ENCODE measurements at regions not wholly inside any gene's neighbourhood (a gene's known extent, or its start where the extent isn't known, plus 50 kb on each side); places are given as distances from the start of the nearest gene placed in this dataset.

- Histone ChIP-seq H3K4me3 (ENCODE audit: extremely low read depth, insufficient read depth, low read length, poor library complexity, severe bottlenecking) (no peak overlapping the region), H3K9me3 (ENCODE audit: control insufficient read depth, low read length) (no peaks in the 10 kb centered on the region), H3K4me1 (ENCODE audit: control insufficient read depth, insufficient read depth, low read length, poor library complexity, severe bottlenecking) (no peaks in the 10 kb centered on the region), H3K27ac (ENCODE audit: low read depth, low read length, severe bottlenecking) (no peak overlapping the region), H3K36me3 (ENCODE audit: control insufficient read depth, insufficient read depth, low read length) (no peaks in the 10 kb centered on the region)
- WGBS, 2 experiments (ENCODE audit: insufficient coverage in 2 of 2): 93 to 100% methylated on average over 1 to 2 of the region's 4 CpGs
These were observed 227.2 kb upstream of the ASCC3 start for GRCh38 chr6:101108286-101108685.

GRCh38 chr6:101110814-101111213, 229.7 kb upstream of the ASCC3 start:
- Histone ChIP-seq H3K4me3 (ENCODE audit: extremely low read depth, insufficient read depth, low read length, poor library complexity, severe bottlenecking) (no peak overlapping the region), H3K36me3 (ENCODE audit: control insufficient read depth, insufficient read depth, low read length) (no peaks in the 10 kb centered on the region), H3K27ac (ENCODE audit: low read depth, low read length, severe bottlenecking) (no peak overlapping the region), H3K9me3 (ENCODE audit: control insufficient read depth, low read length) (no peaks in the 10 kb centered on the region), H3K4me1 (ENCODE audit: control insufficient read depth, insufficient read depth, low read length, poor library complexity, severe bottlenecking) (no peaks in the 10 kb centered on the region)
- WGBS, 2 experiments (ENCODE audit: insufficient coverage in 2 of 2): 82 to 90% methylated on average over 1 of the region's 1 CpG

- H3K4me1 ChIP-seq (ENCODE audit: control insufficient read depth, insufficient read depth, low read length, poor library complexity, severe bottlenecking): no peaks in the 10 kb centered on the region
- no peak overlapping the region for H3K4me3 ChIP-seq (ENCODE audit: extremely low read depth, insufficient read depth, low read length, poor library complexity, severe bottlenecking)
- 81 to 91% methylated on average over 4 of the region's 4 CpGs for WGBS, 2 experiments (ENCODE audit: insufficient coverage in 2 of 2)
- H3K9me3 ChIP-seq (ENCODE audit: control insufficient read depth, low read length): no peaks in the 10 kb centered on the region
- no peak overlapping the region for H3K27ac ChIP-seq (ENCODE audit: low read depth, low read length, severe bottlenecking)
- H3K36me3 ChIP-seq (ENCODE audit: control insufficient read depth, insufficient read depth, low read length): no peaks in the 10 kb centered on the region
These were observed 232.5 kb upstream of the ASCC3 start for GRCh38 chr6:101113468-101114260.

GRCh38 chr6:101114703-101115102, 233.6 kb upstream of the ASCC3 start:
- no peak overlapping the region for H3K4me3 ChIP-seq (ENCODE audit: extremely low read depth, insufficient read depth, low read length, poor library complexity, severe bottlenecking)
- no peaks in the 10 kb centered on the region for H3K36me3 ChIP-seq (ENCODE audit: control insufficient read depth, insufficient read depth, low read length)
- no peaks in the 10 kb centered on the region for H3K4me1 ChIP-seq (ENCODE audit: control insufficient read depth, insufficient read depth, low read length, poor library complexity, severe bottlenecking)
- H3K27ac ChIP-seq (ENCODE audit: low read depth, low read length, severe bottlenecking): no peak overlapping the region
- WGBS, 2 experiments (ENCODE audit: insufficient coverage in 2 of 2): no CpG with 5 or more reads among the region's 1 CpG
- H3K9me3 ChIP-seq (ENCODE audit: control insufficient read depth, low read length): no peaks in the 10 kb centered on the region

GRCh38 chr6:101116337-101116736, 235.2 kb upstream of the ASCC3 start:
- no peak overlapping the region for H3K27ac ChIP-seq (ENCODE audit: low read depth, low read length, severe bottlenecking)
- H3K4me1 ChIP-seq (ENCODE audit: control insufficient read depth, insufficient read depth, low read length, poor library complexity, severe bottlenecking): no peaks in the 10 kb centered on the region
- H3K36me3 ChIP-seq (ENCODE audit: control insufficient read depth, insufficient read depth, low read length): no peaks in the 10 kb centered on the region
- WGBS, 2 experiments (ENCODE audit: insufficient coverage in 2 of 2): no CpG with 5 or more reads among the region's 5 CpGs
- no peak overlapping the region for H3K4me3 ChIP-seq (ENCODE audit: extremely low read depth, insufficient read depth, low read length, poor library complexity, severe bottlenecking)
- no peaks in the 10 kb centered on the region for H3K9me3 ChIP-seq (ENCODE audit: control insufficient read depth, low read length)

GRCh38 chr6:101117393-101118135, 236.4 kb upstream of the ASCC3 start:
- Histone ChIP-seq H3K36me3 (ENCODE audit: control insufficient read depth, insufficient read depth, low read length) (no peaks in the 10 kb centered on the region), H3K4me1 (ENCODE audit: control insufficient read depth, insufficient read depth, low read length, poor library complexity, severe bottlenecking) (no peaks in the 10 kb centered on the region), H3K4me3 (ENCODE audit: extremely low read depth, insufficient read depth, low read length, poor library complexity, severe bottlenecking) (no peak overlapping the region), H3K27ac (ENCODE audit: low read depth, low read length, severe bottlenecking) (no peak overlapping the region), H3K9me3 (ENCODE audit: control insufficient read depth, low read length) (no peaks in the 10 kb centered on the region)
- 51 to 56% methylated on average over 7 to 10 of the region's 11 CpGs for WGBS, 2 experiments (ENCODE audit: insufficient coverage in 2 of 2)

GRCh38 chr6:101118136-101118396, 236.9 kb upstream of the ASCC3 start:
- Histone ChIP-seq H3K9me3 (ENCODE audit: control insufficient read depth, low read length) (no peaks in the 10 kb centered on the region), H3K36me3 (ENCODE audit: control insufficient read depth, insufficient read depth, low read length) (no peaks in the 10 kb centered on the region), H3K27ac (ENCODE audit: low read depth, low read length, severe bottlenecking) (no peak overlapping the region), H3K4me3 (ENCODE audit: extremely low read depth, insufficient read depth, low read length, poor library complexity, severe bottlenecking) (no peak overlapping the region), H3K4me1 (ENCODE audit: control insufficient read depth, insufficient read depth, low read length, poor library complexity, severe bottlenecking) (no peaks in the 10 kb centered on the region)
- WGBS, 2 experiments (ENCODE audit: insufficient coverage in 2 of 2): no CpG with 5 or more reads among the region's 1 CpG

- H3K27ac ChIP-seq (ENCODE audit: low read depth, low read length, severe bottlenecking): no peak overlapping the region
- H3K9me3 ChIP-seq (ENCODE audit: control insufficient read depth, low read length): no peaks in the 10 kb centered on the region
- no CpG with 5 or more reads among the region's 4 CpGs for WGBS, 2 experiments (ENCODE audit: insufficient coverage in 2 of 2)
- H3K4me3 ChIP-seq (ENCODE audit: extremely low read depth, insufficient read depth, low read length, poor library complexity, severe bottlenecking): no peak overlapping the region
- no peaks in the 10 kb centered on the region for H3K4me1 ChIP-seq (ENCODE audit: control insufficient read depth, insufficient read depth, low read length, poor library complexity, severe bottlenecking)
- no peaks in the 10 kb centered on the region for H3K36me3 ChIP-seq (ENCODE audit: control insufficient read depth, insufficient read depth, low read length)
These were observed 239.6 kb upstream of the ASCC3 start for GRCh38 chr6:101120747-101121146.

GRCh38 chr6:101125380-101125971, 244.3 kb upstream of the ASCC3 start:
- Histone ChIP-seq H3K4me3 (ENCODE audit: extremely low read depth, insufficient read depth, low read length, poor library complexity, severe bottlenecking) (no peak overlapping the region), H3K9me3 (ENCODE audit: control insufficient read depth, low read length) (no peaks in the 10 kb centered on the region), H3K4me1 (ENCODE audit: control insufficient read depth, insufficient read depth, low read length, poor library complexity, severe bottlenecking) (no peaks in the 10 kb centered on the region), H3K27ac (ENCODE audit: low read depth, low read length, severe bottlenecking) (no peak overlapping the region), H3K36me3 (ENCODE audit: control insufficient read depth, insufficient read depth, low read length) (no peaks in the 10 kb centered on the region)
- 88 to 100% methylated on average over 1 of the region's 3 CpGs for WGBS, 2 experiments (ENCODE audit: insufficient coverage in 2 of 2)

GRCh38 chr6:101126501-101126900, 245.4 kb upstream of the ASCC3 start:
- 77 to 81% methylated on average over 3 of the region's 3 CpGs for WGBS, 2 experiments (ENCODE audit: insufficient coverage in 2 of 2)
- Histone ChIP-seq H3K36me3 (ENCODE audit: control insufficient read depth, insufficient read depth, low read length) (no peaks in the 10 kb centered on the region), H3K4me3 (ENCODE audit: extremely low read depth, insufficient read depth, low read length, poor library complexity, severe bottlenecking) (no peak overlapping the region), H3K4me1 (ENCODE audit: control insufficient read depth, insufficient read depth, low read length, poor library complexity, severe bottlenecking) (no peaks in the 10 kb centered on the region), H3K27ac (ENCODE audit: low read depth, low read length, severe bottlenecking) (no peak overlapping the region), H3K9me3 (ENCODE audit: control insufficient read depth, low read length) (no peaks in the 10 kb centered on the region)

- no peaks in the 10 kb centered on the region for H3K4me1 ChIP-seq (ENCODE audit: control insufficient read depth, insufficient read depth, low read length, poor library complexity, severe bottlenecking)
- no peaks in the 10 kb centered on the region for H3K36me3 ChIP-seq (ENCODE audit: control insufficient read depth, insufficient read depth, low read length)
- WGBS, 2 experiments (ENCODE audit: insufficient coverage in 2 of 2): no CpG with 5 or more reads among the region's 1 CpG
- no peak overlapping the region for H3K27ac ChIP-seq (ENCODE audit: low read depth, low read length, severe bottlenecking)
- no peaks in the 10 kb centered on the region for H3K9me3 ChIP-seq (ENCODE audit: control insufficient read depth, low read length)
- H3K4me3 ChIP-seq (ENCODE audit: extremely low read depth, insufficient read depth, low read length, poor library complexity, severe bottlenecking): no peak overlapping the region
These were observed 248.7 kb upstream of the ASCC3 start for GRCh38 chr6:101129851-101130250.

Data from mesodermal cell (in vitro differentiated cells).